ENCODE measurements at regions not wholly inside any gene's neighbourhood (a gene's known extent, or its start where the extent isn't known, plus 50 kb on each side); places are given as distances from the start of the nearest gene placed in this dataset.

GRCh38 chrX:10023821-10024220 lies 56.7 kb downstream of the CLDN34 start:
- H3K27me3 ChIP-seq (replicated peaks; ENCODE audit: control insufficient read depth, insufficient read depth, low read length) = no peaks in the 10 kb centered on the region
- Mint-ChIP-seq H3K4me3 (ENCODE audit: unreplicated experiment) (no peak overlapping the region), H3K27me3 (ENCODE audit: insufficient read depth, unreplicated experiment) (no peaks in the 10 kb centered on the region), H3K27ac (ENCODE audit: unreplicated experiment) (no peak overlapping the region), H3K36me3 (ENCODE audit: insufficient read depth, unreplicated experiment) (peaks cover 30% of the 10 kb centered on the region), H3K9me3 (ENCODE audit: unreplicated experiment) (no peaks in the 10 kb centered on the region), H3K4me1 (ENCODE audit: low read depth, unreplicated experiment) (peaks cover 5% of the 10 kb centered on the region)
- DNase-seq = no peak
- peaks cover 17% of the 10 kb centered on the region for H3K4me1 ChIP-seq
- POLR2A ChIA-PET = no interaction called here
- intact Hi-C loops (cut with micrococcal nuclease; ENCODE audit: unreplicated experiment) = no loop called here
- no peak overlapping the region for H3K4me3 ChIP-seq (ENCODE audit: low read depth, low read length)
- no peaks in the 10 kb centered on the region; the same call in 1 of the 2 replicates for H3K9me3 ChIP-seq
- CTCF ChIA-PET = no interaction called here
- no peaks in the 10 kb centered on the region for H3K36me3 ChIP-seq (ENCODE audit: control insufficient read depth, insufficient read depth, low read length)
- no peak for TF ChIP-seq CTCF (IDR thresholded peaks at IDR 0.05; ENCODE audit: insufficient read depth in 1 of 2, low read depth in 1 of 2, low read length in 1 of 2, severe bottlenecking in 1 of 2, unreplicated experiment in 1 of 2)
- no TSS peak for BruUV-seq (replicated peaks)

- H3K9me3 Mint-ChIP-seq (ENCODE audit: unreplicated experiment) = no peaks in the 10 kb centered on the region
- CTCF ChIA-PET = no interaction called here
- Histone ChIP-seq H3K9me3 (no peaks in the 10 kb centered on the region; the same call in 1 of the 2 replicates), H3K4me3 (ENCODE audit: low read depth, low read length) (no peak overlapping the region), H3K27me3 (replicated peaks; ENCODE audit: control insufficient read depth, insufficient read depth, low read length) (no peaks in the 10 kb centered on the region), H3K4me1 (peaks cover 19% of the 10 kb centered on the region), H3K36me3 (ENCODE audit: control insufficient read depth, insufficient read depth, low read length) (no peaks in the 10 kb centered on the region)
- peaks cover 5% of the 10 kb centered on the region for H3K4me1 Mint-ChIP-seq (ENCODE audit: low read depth, unreplicated experiment)
- intact Hi-C loops (cut with micrococcal nuclease; ENCODE audit: unreplicated experiment) = no loop called here
- H3K36me3 Mint-ChIP-seq (ENCODE audit: insufficient read depth, unreplicated experiment) = peaks cover 25% of the 10 kb centered on the region
- no peak for TF ChIP-seq CTCF (IDR thresholded peaks at IDR 0.05; ENCODE audit: insufficient read depth in 1 of 2, low read depth in 1 of 2, low read length in 1 of 2, severe bottlenecking in 1 of 2, unreplicated experiment in 1 of 2)
- no TSS peak for BruUV-seq (replicated peaks)
- no peak for DNase-seq
- H3K27me3 Mint-ChIP-seq (ENCODE audit: insufficient read depth, unreplicated experiment) = no peaks in the 10 kb centered on the region
- H3K27ac Mint-ChIP-seq (ENCODE audit: unreplicated experiment) = no peak overlapping the region
- POLR2A ChIA-PET = no interaction called here
- H3K4me3 Mint-ChIP-seq (ENCODE audit: unreplicated experiment) = no peak overlapping the region
Observed at GRCh38 chrX:10025742-10026493, 58.8 kb downstream of the CLDN34 start.

GRCh38 chrX:10028283-10029104 lies 61.3 kb downstream of the CLDN34 start:
- BruUV-seq (replicated peaks) = no TSS peak
- ChIA-PET CTCF (no interaction called here), POLR2A (no interaction called here)
- intact Hi-C loops (cut with micrococcal nuclease; ENCODE audit: unreplicated experiment) = no loop called here
- Histone ChIP-seq H3K27me3 (replicated peaks; ENCODE audit: control insufficient read depth, insufficient read depth, low read length) (no peaks in the 10 kb centered on the region), H3K9me3 (no peaks in the 10 kb centered on the region), H3K4me1 (peaks cover 17% of the 10 kb centered on the region), H3K4me3 (ENCODE audit: low read depth, low read length) (no peak overlapping the region), H3K36me3 (ENCODE audit: control insufficient read depth, insufficient read depth, low read length) (no peaks in the 10 kb centered on the region)
- H3K27ac Mint-ChIP-seq (ENCODE audit: unreplicated experiment) = no peak overlapping the region
- H3K27me3 Mint-ChIP-seq (ENCODE audit: insufficient read depth, unreplicated experiment) = no peaks in the 10 kb centered on the region
- H3K9me3 Mint-ChIP-seq (ENCODE audit: unreplicated experiment) = no peaks in the 10 kb centered on the region
- no peak overlapping the region for H3K4me3 Mint-ChIP-seq (ENCODE audit: unreplicated experiment)
- DNase-seq = no peak
- TF ChIP-seq CTCF (IDR thresholded peaks at IDR 0.05; ENCODE audit: insufficient read depth in 1 of 2, low read depth in 1 of 2, low read length in 1 of 2, severe bottlenecking in 1 of 2, unreplicated experiment in 1 of 2) = no peak
- peaks cover 12% of the 10 kb centered on the region for H3K4me1 Mint-ChIP-seq (ENCODE audit: low read depth, unreplicated experiment)
- H3K36me3 Mint-ChIP-seq (ENCODE audit: insufficient read depth, unreplicated experiment) = peaks cover 12% of the 10 kb centered on the region

All from Caco-2 (cell line).